ENCODE measurements at regions not wholly inside any gene's neighbourhood (a gene's known extent, or its start where the extent isn't known, plus 50 kb on each side); places are given as distances from the start of the nearest gene placed in this dataset.

- TF ChIP-seq CTCF (IDR thresholded peaks at IDR 0.05; ENCODE audit: low read length) (no peak), EZH2 (optimal IDR thresholded peaks at IDR 0.05; ENCODE audit: low read depth, low read length) (no peak), EZH2phosphoT487 (IDR thresholded peaks at IDR 0.05; ENCODE audit: low read length) (no peak)
Observed at GRCh38 chr5:117058740-117059139, 484.1 kb upstream of the SEMA6A start.
